ENCODE measurements at regions not wholly inside any gene's neighbourhood (a gene's known extent, or its start where the extent isn't known, plus 50 kb on each side); places are given as distances from the start of the nearest gene placed in this dataset.

DNA sequence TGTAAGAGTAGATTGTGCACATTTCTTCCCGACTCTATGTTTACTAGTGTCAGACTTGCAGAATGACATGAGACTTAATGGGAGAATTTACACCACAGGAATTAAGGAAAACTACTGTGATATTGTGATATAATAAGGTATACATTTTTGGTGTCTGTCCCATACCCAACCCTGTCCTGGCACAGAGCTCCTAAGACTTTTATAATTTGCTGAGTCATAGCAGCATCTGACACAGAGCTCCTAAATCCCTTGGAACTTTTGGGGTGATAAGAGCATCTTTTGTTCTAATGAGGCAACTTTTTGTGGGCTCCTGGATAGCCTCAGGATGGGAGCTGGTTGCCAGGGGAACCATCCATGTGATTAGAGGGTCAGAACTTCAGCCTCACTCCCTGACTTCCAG, 1607.0 kb downstream of the RPA4 start:
- H3K4me3 ChIP-seq (ENCODE audit: low read length): no peak overlapping the region
- H3K27me3 ChIP-seq (ENCODE audit: control insufficient read depth, insufficient read depth, low read length): no peaks in the 10 kb centered on the region
- no peaks in the 10 kb centered on the region for H3K4me1 ChIP-seq (ENCODE audit: control insufficient read depth, insufficient read depth, low read length)
- WGBS (ENCODE audit: insufficient coverage, low lambda C conversion rate): no CpG with 5 or more reads among the region's 1 CpG
- no peak overlapping the region for H3K27ac ChIP-seq (ENCODE audit: low read length)
- no peak for DNase-seq
- H3K9me3 ChIP-seq (ENCODE audit: control insufficient read depth, low read depth, low read length): no peaks in the 10 kb centered on the region
- no peaks in the 10 kb centered on the region for H3K36me3 ChIP-seq (ENCODE audit: control insufficient read depth, insufficient read depth, low read length)

DNA sequence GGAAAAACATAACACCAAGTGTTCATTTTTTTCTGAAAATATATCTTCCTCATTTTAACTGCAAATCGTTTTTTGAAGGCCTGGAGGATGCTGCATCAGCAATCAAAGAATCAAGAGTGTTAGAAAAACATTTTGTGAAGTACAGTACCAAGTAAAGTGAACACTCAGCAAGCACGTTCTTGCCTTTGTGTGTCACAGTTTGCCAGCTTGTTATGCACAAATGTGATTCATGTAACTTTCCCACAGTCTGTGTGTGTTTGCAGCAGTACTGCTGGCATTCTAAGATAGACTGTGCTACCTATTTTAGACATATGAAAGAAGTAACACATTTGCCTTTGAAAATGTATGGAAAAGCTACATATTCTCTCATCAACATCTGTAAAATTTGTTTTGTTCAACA, 1617.7 kb downstream of the RPA4 start:
- H3K4me3 ChIP-seq (ENCODE audit: low read length): no peak overlapping the region

DNA sequence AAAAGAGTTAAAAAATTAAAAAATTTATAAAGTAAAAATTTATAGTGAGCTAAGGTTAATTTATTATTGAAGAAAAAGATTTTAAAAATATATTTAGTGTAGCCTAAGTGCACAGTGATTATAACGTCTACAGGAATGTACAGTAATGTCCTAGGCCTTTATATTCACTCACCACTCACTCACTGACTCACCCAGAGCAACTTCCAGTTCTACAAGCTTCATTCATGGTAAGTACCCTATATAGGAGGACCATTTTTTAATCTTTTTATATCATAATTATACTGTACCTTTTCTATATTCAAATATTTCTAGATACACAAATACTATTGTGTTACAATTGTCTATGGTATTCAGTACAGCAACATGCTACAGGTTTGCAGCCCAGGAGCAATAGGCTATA, 1623.2 kb downstream of the RPA4 start:
- no peaks in the 10 kb centered on the region for H3K9me3 ChIP-seq (ENCODE audit: control insufficient read depth, low read depth, low read length)
- no peaks in the 10 kb centered on the region for H3K4me1 ChIP-seq (ENCODE audit: control insufficient read depth, insufficient read depth, low read length)
- H3K36me3 ChIP-seq (ENCODE audit: control insufficient read depth, insufficient read depth, low read length): no peaks in the 10 kb centered on the region
- no peak for DNase-seq
- no CpG with 5 or more reads among the region's 1 CpG for WGBS (ENCODE audit: insufficient coverage, low lambda C conversion rate)
- H3K27ac ChIP-seq (ENCODE audit: low read length): no peak overlapping the region
- no peak overlapping the region for H3K4me3 ChIP-seq (ENCODE audit: low read length)
- H3K27me3 ChIP-seq (ENCODE audit: control insufficient read depth, insufficient read depth, low read length): no peaks in the 10 kb centered on the region

More for the DNA sequence above, 1617.7 kb downstream of the RPA4 start:
- no CpG with 5 or more reads among the region's 2 CpGs for WGBS (ENCODE audit: insufficient coverage, low lambda C conversion rate)
- no peak for DNase-seq
- Histone ChIP-seq H3K4me1 (ENCODE audit: control insufficient read depth, insufficient read depth, low read length) (no peaks in the 10 kb centered on the region), H3K27ac (ENCODE audit: low read length) (no peak overlapping the region), H3K27me3 (ENCODE audit: control insufficient read depth, insufficient read depth, low read length) (no peaks in the 10 kb centered on the region), H3K9me3 (ENCODE audit: control insufficient read depth, low read depth, low read length) (no peaks in the 10 kb centered on the region), H3K36me3 (ENCODE audit: control insufficient read depth, insufficient read depth, low read length) (no peaks in the 10 kb centered on the region)

DNA sequence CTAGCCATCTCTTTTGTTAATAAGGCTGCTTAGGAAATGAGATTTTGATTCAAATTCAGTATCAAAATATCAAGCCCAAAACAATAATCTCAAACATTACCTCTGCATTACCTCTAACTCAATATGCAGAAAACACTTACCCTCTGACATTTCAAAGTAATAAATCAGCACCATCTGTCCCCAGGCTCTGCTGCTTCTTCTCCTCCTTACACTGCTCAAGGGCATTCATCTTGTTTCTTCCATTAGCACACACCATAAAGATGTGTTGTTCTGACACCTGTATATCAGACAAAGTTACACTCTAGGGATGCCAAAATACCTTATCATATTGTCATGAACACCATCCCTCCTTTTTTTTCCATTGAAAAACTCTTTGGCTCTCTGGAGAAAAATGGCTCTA, 1630.3 kb downstream of the RPA4 start:
- no peak overlapping the region for H3K4me3 ChIP-seq (ENCODE audit: low read length)
- no peaks in the 10 kb centered on the region for H3K27me3 ChIP-seq (ENCODE audit: control insufficient read depth, insufficient read depth, low read length)
- no peaks in the 10 kb centered on the region for H3K36me3 ChIP-seq (ENCODE audit: control insufficient read depth, insufficient read depth, low read length)
- DNase-seq: no peak
- no peak overlapping the region for H3K27ac ChIP-seq (ENCODE audit: low read length)
- H3K4me1 ChIP-seq (ENCODE audit: control insufficient read depth, insufficient read depth, low read length): no peaks in the 10 kb centered on the region
- no peaks in the 10 kb centered on the region for H3K9me3 ChIP-seq (ENCODE audit: control insufficient read depth, low read depth, low read length)

GRCh38 chrX:98516120-98516519, 1632.4 kb downstream of the RPA4 start:
- Histone ChIP-seq H3K9me3 (ENCODE audit: control insufficient read depth, low read depth, low read length) (no peaks in the 10 kb centered on the region), H3K27ac (ENCODE audit: low read length) (no peak overlapping the region), H3K36me3 (ENCODE audit: control insufficient read depth, insufficient read depth, low read length) (no peaks in the 10 kb centered on the region), H3K4me1 (ENCODE audit: control insufficient read depth, insufficient read depth, low read length) (no peaks in the 10 kb centered on the region), H3K4me3 (ENCODE audit: low read length) (no peak overlapping the region), H3K27me3 (ENCODE audit: control insufficient read depth, insufficient read depth, low read length) (no peaks in the 10 kb centered on the region)
- no peak for DNase-seq
- WGBS (ENCODE audit: insufficient coverage, low lambda C conversion rate): no CpG with 5 or more reads among the region's 1 CpG

DNA sequence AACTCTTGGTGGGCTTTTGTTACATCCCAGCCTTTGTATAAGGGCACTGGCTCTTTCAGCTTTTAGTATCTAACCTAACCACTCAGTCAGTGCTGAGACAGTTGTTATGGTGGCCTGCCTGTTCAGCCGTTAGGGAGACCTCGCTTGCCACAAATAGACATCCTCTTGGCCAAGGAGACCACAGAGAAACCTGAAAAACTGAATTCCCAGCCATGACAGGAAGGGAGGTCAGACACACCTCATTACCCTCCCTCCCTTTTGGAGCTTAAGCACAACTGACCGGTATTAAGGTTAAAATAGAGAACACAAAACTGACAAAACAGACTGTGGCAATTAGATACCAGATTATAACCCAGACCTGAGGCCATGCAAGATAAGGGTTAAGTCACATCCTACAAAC, 1639.3 kb downstream of the RPA4 start:
- WGBS (ENCODE audit: insufficient coverage, low lambda C conversion rate): no CpG with 5 or more reads among the region's 3 CpGs
- Histone ChIP-seq H3K36me3 (ENCODE audit: control insufficient read depth, insufficient read depth, low read length) (no peaks in the 10 kb centered on the region), H3K4me3 (ENCODE audit: low read length) (no peak overlapping the region), H3K4me1 (ENCODE audit: control insufficient read depth, insufficient read depth, low read length) (no peaks in the 10 kb centered on the region), H3K9me3 (ENCODE audit: control insufficient read depth, low read depth, low read length) (no peaks in the 10 kb centered on the region), H3K27ac (ENCODE audit: low read length) (no peak overlapping the region), H3K27me3 (ENCODE audit: control insufficient read depth, insufficient read depth, low read length) (no peaks in the 10 kb centered on the region)
- no peak for DNase-seq

DNA sequence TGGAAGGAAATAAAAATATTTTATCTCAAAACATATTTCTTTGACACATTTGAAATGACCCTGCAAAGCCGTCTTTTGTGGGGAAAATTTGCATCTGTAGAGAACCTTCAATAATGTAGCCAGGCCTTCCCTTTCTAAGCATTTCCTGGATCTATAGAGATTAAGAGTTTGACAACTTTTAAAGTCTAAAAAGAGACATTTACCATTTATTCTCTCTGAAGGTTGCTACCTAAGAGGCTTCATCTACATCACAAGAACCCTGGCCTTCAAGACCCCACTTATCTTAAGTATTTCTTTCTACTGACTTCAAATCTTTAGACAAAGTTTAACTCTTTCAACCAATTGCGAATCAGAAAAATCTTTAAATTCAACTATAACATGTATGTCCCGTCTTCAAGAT, 1639.8 kb downstream of the RPA4 start:
- H3K4me3 ChIP-seq (ENCODE audit: low read length): no peak overlapping the region
- no CpG with 5 or more reads among the region's 3 CpGs for WGBS (ENCODE audit: insufficient coverage, low lambda C conversion rate)
- no peaks in the 10 kb centered on the region for H3K4me1 ChIP-seq (ENCODE audit: control insufficient read depth, insufficient read depth, low read length)
- H3K27ac ChIP-seq (ENCODE audit: low read length): no peak overlapping the region
- no peaks in the 10 kb centered on the region for H3K9me3 ChIP-seq (ENCODE audit: control insufficient read depth, low read depth, low read length)
- H3K36me3 ChIP-seq (ENCODE audit: control insufficient read depth, insufficient read depth, low read length): no peaks in the 10 kb centered on the region
- no peak for DNase-seq
- no peaks in the 10 kb centered on the region for H3K27me3 ChIP-seq (ENCODE audit: control insufficient read depth, insufficient read depth, low read length)

GRCh38 chrX:98548519-98548918, 1664.8 kb downstream of the RPA4 start:
- DNase-seq: no peak
- H3K27me3 ChIP-seq (ENCODE audit: control insufficient read depth, insufficient read depth, low read length): no peaks in the 10 kb centered on the region
- H3K9me3 ChIP-seq (ENCODE audit: control insufficient read depth, low read depth, low read length): no peaks in the 10 kb centered on the region
- no peaks in the 10 kb centered on the region for H3K4me1 ChIP-seq (ENCODE audit: control insufficient read depth, insufficient read depth, low read length)
- H3K4me3 ChIP-seq (ENCODE audit: low read length): no peak overlapping the region
- no CpG with 5 or more reads among the region's 2 CpGs for WGBS (ENCODE audit: insufficient coverage, low lambda C conversion rate)
- H3K36me3 ChIP-seq (ENCODE audit: control insufficient read depth, insufficient read depth, low read length): no peaks in the 10 kb centered on the region
- H3K27ac ChIP-seq (ENCODE audit: low read length): no peak overlapping the region

GRCh38 chrX:98568795-98569194, 1685.1 kb downstream of the RPA4 start:
- Histone ChIP-seq H3K36me3 (ENCODE audit: control insufficient read depth, insufficient read depth, low read length) (no peaks in the 10 kb centered on the region), H3K4me1 (ENCODE audit: control insufficient read depth, insufficient read depth, low read length) (no peaks in the 10 kb centered on the region), H3K27me3 (ENCODE audit: control insufficient read depth, insufficient read depth, low read length) (no peaks in the 10 kb centered on the region), H3K27ac (ENCODE audit: low read length) (no peak overlapping the region), H3K9me3 (ENCODE audit: control insufficient read depth, low read depth, low read length) (no peaks in the 10 kb centered on the region), H3K4me3 (ENCODE audit: low read length) (no peak overlapping the region)
- WGBS (ENCODE audit: insufficient coverage, low lambda C conversion rate): 94% methylated on average over 2 of the region's 2 CpGs
- DNase-seq: no peak

- no peak overlapping the region for H3K4me3 ChIP-seq (ENCODE audit: low read length)
- no peaks in the 10 kb centered on the region for H3K9me3 ChIP-seq (ENCODE audit: control insufficient read depth, low read depth, low read length)
- H3K27ac ChIP-seq (ENCODE audit: low read length): no peak overlapping the region
- no peaks in the 10 kb centered on the region for H3K36me3 ChIP-seq (ENCODE audit: control insufficient read depth, insufficient read depth, low read length)
- H3K4me1 ChIP-seq (ENCODE audit: control insufficient read depth, insufficient read depth, low read length): no peaks in the 10 kb centered on the region
- H3K27me3 ChIP-seq (ENCODE audit: control insufficient read depth, insufficient read depth, low read length): no peaks in the 10 kb centered on the region
- no CpG with 5 or more reads among the region's 1 CpG for WGBS (ENCODE audit: insufficient coverage, low lambda C conversion rate)
- DNase-seq: no peak
These were observed 1722.2 kb downstream of the RPA4 start for GRCh38 chrX:98605941-98606340.

DNA sequence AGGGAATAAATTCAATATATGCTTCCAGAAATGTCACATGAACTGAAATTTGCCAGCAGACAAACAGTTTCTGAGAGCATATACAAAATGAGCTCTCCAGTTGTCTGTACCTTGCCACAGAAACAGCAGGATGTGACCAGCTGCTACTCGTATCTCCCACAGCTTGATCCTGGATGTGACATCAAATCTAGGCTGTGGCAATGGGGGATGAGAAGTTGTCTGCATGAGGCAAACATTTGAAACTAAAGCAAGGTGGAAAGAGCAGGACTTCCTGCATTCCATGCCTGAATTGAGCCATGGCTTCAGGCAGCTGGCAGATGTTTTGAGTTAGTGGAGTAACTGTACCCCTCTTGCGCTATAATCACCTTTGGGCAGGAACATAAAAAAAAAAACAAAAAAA, 1724.0 kb downstream of the RPA4 start:
- Histone ChIP-seq H3K27ac (ENCODE audit: low read length) (no peak overlapping the region), H3K36me3 (ENCODE audit: control insufficient read depth, insufficient read depth, low read length) (no peaks in the 10 kb centered on the region), H3K4me3 (ENCODE audit: low read length) (no peak overlapping the region), H3K9me3 (ENCODE audit: control insufficient read depth, low read depth, low read length) (no peaks in the 10 kb centered on the region), H3K27me3 (ENCODE audit: control insufficient read depth, insufficient read depth, low read length) (no peaks in the 10 kb centered on the region), H3K4me1 (ENCODE audit: control insufficient read depth, insufficient read depth, low read length) (no peaks in the 10 kb centered on the region)
- no CpG with 5 or more reads among the region's 2 CpGs for WGBS (ENCODE audit: insufficient coverage, low lambda C conversion rate)
- DNase-seq: no peak

Data from large intestine (tissue), 3 donors.